NCI-H187 (cell line): ENCODE measurements at regions not wholly inside any gene's neighbourhood (a gene's known extent, or its start where the extent isn't known, plus 50 kb on each side); places are given as distances from the start of the nearest gene placed in this dataset.

Experiments used
- DNase-seq, 2 experiments: peaks; one replicate each; lab custom pipeline; 2025; lab: John Stamatoyannopoulos, UW

DNA sequence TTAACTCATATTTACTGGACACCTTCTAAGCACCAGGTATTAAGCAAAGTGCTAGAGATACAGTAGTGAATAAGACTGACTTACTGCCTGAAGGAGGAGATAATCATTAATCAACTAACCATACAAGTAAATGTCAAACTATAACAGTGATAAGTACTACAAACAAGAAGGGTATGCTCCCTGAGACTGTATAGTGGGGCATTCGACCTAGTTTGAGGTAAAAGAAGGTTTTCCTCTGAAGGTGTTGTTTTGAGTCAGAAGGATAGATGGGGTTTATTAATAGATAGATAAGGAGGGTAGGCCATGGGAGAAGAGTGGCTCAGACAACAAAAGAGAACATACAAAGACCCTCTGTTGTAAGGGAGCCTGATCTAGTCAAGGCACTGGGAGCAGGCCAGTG, 105.4 kb downstream of the DDIT4L start:
- DNase-seq, result no peak

DNA sequence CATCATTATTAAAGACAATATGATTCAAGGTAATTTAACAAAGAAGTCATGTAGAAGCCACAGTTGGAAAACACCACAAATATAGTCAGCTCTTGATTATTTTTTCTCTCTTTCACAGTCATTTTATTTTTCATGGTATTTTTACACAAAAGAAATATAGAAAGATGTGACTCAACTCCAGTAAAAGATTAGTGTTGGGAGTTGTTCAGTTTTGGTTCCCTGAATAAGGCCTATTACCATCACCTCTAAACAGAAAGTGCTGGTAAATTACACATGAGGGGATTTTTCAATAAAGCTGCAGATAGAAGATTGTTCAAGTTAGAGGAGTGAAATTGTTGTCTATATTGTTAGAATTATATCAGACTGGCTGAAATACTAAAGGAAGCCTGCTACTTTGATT, 107.0 kb downstream of the DDIT4L start:
- no peak for DNase-seq

GRCh38 chr4:100082852-100083251, 107.4 kb downstream of the DDIT4L start:
- no peak for DNase-seq

- DNase-seq, result no peak
Measured at GRCh38 chr4:100081491-100081890, 108.8 kb downstream of the DDIT4L start.

DNA sequence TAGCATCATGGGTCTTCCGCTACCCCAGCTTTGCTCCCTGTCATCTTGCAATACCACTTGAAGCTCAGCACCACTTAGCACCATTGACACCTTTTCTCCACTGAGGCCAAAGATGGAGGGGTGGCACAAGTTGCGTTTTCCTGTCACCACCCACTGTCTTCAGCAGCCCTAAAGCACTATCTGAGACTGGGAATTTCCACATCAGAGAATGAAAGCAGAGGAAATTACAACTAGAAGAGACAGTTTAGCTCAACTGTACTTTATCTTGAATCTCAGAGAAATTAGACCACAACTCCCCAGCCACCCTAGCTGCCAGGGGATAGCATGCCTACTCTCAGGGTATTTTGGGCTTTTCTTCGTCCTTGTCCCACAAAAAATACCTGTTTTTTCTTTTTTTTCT, 111.0 kb downstream of the DDIT4L start:
- no peak for DNase-seq

GRCh38 chr4:100076753-100077152, 113.5 kb downstream of the DDIT4L start:
- no peak for DNase-seq

GRCh38 chr4:100075486-100076270, 114.6 kb downstream of the DDIT4L start:
- no peak for DNase-seq

- no peak for DNase-seq
Measured at GRCh38 chr4:100075056-100075455, 115.2 kb downstream of the DDIT4L start.

GRCh38 chr4:100071506-100071905, 118.8 kb downstream of the DDIT4L start:
- DNase-seq, result no peak

DNA sequence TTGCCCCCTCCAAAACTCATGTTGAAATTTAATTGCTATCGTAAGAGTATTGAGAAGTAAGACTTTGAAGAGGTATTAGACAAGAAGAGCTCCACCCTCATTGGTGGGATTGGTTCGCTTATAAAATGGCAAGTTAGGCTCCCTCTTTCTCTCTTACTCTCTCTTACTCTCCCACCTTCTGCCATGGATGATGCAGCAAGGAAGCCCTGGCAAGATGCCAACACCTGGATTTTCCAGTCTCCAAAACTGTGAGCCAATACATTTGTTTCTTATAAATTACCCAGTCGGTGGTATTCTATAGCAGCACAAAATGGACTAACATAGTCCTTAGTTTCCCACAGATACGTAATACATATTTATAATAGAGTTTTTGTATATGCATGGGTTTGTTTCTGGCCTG, 119.4 kb downstream of the DDIT4L start:
- no peak for DNase-seq

DNA sequence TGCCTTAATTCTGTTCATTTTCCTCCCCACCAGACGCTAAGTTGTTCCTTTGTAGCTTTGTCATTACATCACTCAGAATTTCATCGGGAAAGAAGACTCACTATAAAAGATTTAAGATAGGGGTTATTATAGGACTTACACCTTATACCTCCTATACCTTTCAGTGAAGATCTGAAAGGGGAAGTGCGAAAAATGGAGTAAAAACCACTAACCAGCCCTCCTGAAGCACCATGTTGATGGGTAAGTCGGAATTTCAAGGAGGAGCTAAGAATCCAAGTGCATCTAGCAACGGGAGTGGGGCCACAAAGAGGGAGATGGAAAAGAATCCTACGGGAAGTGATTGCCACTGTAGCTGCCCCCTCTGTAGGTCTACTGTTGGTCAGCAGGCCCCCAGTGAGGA, 119.1 kb upstream of the H2AZ1 start:
- DNase-seq, result no peak

DNA sequence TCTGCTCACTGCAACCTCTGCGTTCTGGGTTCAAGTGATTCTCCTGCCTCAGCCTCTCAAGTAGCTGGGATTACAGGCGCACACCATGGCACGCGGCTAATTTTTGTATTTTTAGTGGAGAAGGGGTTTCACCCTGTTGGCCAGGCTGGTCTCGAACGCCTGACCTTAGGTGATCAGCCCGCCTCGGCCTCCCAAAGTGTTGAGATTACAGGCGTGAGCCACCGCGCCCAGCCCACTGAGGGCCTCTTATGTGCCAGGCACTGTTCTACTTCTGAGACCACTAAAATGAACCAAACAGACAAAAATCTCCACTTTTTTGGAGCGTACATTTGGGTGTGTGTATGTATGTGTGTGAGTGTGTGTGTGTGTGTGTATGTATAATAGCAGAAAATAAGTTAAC, 117.2 kb upstream of the H2AZ1 start:
- DNase-seq, result no peak

GRCh38 chr4:100063355-100063754, 113.3 kb upstream of the H2AZ1 start:
- DNase-seq, result no peak

- no peak for DNase-seq
Measured at GRCh38 chr4:100062921-100063320, 112.8 kb upstream of the H2AZ1 start.

GRCh38 chr4:100061835-100062234, 111.8 kb upstream of the H2AZ1 start:
- DNase-seq, result no peak

- no peak for DNase-seq
Measured at GRCh38 chr4:100060765-100061416, 110.8 kb upstream of the H2AZ1 start.

- DNase-seq, result no peak
Measured at GRCh38 chr4:100059467-100059866, 109.4 kb upstream of the H2AZ1 start.

- no peak for DNase-seq
Measured at GRCh38 chr4:100056701-100057100, 106.6 kb upstream of the H2AZ1 start.

- no peak for DNase-seq
Measured at GRCh38 chr4:100054071-100054470, 104.0 kb upstream of the H2AZ1 start.

- DNase-seq, result no peak
Measured at GRCh38 chr4:100049872-100050271, 99.8 kb upstream of the H2AZ1 start.

- DNase-seq, result no peak
Measured at GRCh38 chr4:100042711-100043110, 92.6 kb upstream of the H2AZ1 start.

GRCh38 chr4:100042235-100042634, 92.2 kb upstream of the H2AZ1 start:
- DNase-seq, result no peak

GRCh38 chr4:100041646-100042045, 91.6 kb upstream of the H2AZ1 start:
- DNase-seq, result no peak
